HG02759 (cell line): ENCODE measurements at regions not wholly inside any gene's neighbourhood (a gene's known extent, or its start where the extent isn't known, plus 50 kb on each side); places are given as distances from the start of the nearest gene placed in this dataset.
"Not testable (repeated sequence)": the region's sequence is repeated elsewhere in the genome, so short reads cannot be mapped to it uniquely, and the experiment has no call there.

Experiments used
- ATAC-seq: cut with Tn5 transposase; IDR thresholded peaks from one replicate; pipeline ENCODE4 v1.9.1; 2021; ENCODE audit warnings: mild to moderate bottlenecking, moderate library complexity; ENCODE audit not compliant: unreplicated experiment

DNA sequence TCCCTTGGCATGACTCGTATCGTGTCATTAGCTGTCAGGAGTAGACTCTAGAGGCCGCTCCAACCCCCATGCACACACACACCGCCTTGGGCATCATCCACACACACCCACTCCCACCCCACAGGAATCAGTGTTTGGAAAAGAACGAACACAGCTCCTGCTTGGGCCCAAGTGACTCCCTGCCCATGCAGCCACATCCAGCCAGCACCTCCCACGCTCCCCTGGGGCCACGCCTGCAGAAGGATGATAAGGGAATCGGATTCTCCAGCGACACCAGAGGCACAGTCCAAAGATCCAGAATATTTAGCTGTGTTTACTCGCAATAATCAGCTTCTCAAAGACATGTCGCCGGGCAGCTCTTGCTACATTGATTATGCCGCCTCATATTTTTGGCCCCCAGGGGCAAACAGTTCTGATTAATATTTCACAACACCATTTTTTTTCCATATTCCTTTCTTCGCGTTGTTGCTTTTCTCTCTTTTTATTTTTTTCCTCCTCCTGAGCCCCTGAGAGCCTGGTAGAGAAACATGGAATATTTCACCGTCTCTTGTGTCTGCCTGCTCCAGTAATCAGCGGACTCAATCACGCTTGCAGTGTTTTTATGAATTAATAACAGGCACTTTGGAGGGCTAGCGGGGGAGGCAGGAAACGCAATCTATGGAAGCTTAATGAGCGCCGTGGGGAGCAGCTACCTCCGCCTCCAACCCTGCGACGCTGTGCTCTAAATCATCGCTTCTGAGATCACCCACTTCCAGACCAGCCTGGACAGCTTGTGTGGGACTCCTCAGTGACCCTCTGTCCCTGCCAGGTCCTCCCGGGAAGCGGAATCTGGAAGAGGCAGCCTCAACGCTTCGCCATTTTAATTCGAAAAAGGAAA, 221.4 kb downstream of the TLE3 start:
- no peak for ATAC-seq

DNA sequence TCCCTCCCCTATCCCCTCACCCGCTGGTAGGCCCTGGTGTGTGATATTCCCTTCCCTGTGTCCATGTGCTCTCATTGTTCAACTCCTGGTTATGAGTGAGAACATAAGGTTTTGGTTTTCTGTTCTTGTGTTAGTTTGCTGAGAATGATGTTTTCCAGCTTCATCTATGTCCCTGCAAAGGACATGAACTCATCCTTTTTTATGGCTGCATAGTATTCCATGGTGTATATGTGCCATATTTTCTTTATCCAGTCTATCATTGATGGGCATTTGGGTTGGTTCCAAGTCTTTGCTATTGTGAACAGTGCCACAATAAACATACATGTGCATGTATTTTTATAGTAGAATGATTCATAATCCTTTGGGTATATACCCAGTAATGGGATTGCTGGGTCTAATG, 217.8 kb downstream of the TLE3 start:
- not testable (repeated sequence) for ATAC-seq

DNA sequence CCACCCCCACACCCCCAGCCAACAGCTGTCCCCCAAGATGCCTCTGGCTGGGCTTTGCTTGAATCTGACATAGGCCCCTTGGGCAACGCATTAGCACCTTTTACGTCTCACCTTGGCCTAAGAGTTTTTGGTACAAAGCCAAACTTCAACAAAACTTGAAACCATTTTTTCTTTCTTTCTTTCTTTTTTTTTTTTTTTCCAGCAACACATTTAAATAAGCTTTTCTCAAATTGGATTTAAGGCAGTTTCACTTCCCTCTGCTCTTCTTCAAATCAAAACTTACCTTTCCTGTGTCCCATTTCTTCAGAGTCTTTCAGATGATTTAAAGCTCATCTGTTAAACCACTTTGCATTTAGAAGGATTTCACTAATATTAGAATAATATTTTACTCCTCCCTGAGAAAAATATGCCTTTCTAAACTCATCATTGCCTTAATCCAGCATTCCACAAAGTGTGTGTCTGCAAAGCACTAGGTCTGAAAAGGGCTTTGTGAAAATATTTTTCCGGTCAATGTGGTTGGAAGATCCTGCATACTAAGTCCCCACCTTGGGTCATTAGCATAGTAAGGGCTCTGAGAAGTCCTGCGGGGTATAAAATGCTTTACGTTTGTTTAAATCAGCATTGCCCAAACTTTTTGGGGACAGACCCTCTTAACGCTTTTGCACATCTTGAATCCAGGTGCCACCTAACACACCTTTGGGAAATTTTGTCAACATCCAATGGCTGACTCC, 217.0 kb downstream of the TLE3 start:
- ATAC-seq: no peak

DNA sequence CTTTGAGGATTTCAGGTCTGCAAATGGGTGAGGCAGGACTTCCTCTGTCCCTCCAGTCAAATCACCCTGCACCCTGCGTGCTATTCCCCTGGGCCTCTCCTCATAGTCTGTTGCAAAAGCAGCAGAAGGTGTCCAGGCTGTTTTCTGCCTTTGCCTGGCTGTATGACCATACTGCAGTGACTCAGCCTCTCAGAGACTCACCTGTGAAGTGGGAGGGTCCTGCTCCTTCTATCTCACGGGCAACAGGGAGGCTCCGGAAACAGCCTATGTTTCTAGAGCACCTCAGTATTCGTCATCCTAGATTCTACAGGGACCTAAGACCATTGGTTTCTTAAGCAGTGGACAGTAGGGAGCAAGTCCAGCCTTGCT, 216.4 kb downstream of the TLE3 start:
- ATAC-seq: no peak

DNA sequence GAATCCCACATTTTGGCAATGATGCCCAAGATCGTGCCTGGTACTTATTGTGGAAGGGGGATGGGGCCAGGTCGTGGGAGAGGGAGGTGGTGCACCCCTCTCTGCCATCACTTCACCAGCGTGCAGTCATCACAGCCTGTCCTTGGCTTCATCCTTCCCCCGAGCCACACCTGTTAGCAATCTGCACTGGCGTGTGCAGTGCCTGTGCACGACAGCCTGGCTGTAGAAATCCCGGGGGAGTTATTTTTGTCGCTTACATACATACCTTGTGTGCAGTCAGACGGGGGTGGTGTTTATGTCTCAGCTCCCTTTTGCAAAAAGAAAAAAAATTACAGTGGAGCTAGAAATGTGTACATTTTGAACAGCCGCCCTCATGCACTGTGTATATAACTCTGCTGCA, 216.0 kb downstream of the TLE3 start:
- no peak for ATAC-seq

DNA sequence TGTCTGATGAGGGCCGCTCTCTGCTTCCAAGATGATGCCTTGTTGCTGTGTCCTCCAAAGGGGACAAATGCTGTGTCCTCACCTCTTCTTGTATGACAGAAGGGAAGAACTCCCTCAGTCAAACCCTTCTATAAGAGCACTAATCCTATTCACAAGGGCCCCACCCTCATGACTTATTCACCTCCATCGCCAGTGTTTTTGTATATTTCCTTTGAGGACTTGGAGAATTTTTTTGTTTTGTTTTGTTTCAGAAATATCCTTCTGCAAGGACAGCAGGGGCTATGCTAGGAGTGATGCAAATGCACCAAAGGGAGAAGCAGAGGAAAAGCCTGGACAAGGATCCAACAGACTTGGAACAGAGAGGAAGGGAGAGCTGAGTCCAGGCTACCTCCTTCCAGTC, 214.4 kb downstream of the TLE3 start:
- ATAC-seq: no peak

DNA sequence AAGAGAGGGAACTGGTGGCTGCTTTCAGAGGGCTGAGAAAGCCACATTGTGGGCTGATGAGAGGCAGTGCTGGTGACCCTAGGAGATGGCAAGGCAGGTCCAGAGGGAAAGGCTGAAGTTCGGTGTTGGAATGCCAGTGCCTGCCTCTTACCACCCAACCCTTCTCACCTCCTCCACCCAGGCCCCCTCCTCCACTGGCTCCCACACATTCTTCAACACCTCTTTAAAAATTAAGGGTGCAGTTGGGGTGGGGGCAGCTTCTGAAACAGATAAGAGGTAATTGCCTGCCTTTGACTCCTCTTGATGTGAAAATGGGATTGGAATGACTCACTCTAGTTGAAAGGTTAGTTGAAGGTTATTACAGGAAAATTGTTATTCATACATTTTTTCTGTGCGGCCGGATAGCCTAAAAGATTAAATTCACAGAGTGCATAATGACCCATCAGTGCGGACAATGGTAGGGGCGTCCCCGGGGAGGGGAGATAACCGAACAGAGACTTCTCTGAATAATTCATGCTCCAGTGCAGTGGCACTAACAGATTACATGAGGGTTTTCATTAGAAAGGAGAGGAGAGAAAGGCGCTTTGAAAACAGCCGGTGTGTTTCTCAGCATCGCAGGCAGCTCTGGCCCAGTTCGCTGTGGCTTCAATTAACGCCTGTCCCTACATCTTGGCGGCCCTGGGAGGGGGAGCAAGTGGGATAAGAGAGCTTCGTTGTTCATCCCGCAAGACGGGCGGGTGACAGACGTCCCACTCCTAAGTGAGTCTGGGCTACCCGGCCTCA, 212.4 kb downstream of the TLE3 start:
- no peak for ATAC-seq

DNA sequence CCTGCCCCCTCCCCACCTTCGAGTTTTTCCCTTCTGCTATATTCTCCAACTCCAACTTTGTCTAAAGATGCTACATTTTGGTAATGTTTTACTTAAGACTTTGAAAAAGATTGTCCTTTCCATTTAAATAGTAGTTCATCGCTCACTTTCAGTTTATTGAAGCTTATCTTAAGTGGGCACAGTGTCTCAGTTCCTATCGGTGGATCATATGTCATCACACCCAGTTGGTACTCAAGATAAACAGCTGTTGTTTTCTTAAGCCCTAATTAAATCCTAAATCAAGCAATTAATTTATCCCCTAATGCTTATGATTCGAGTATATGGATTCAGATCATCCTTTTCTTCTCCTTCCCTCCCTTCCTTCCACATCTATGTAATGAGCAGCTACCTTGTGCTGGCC, 210.7 kb downstream of the TLE3 start:
- no peak for ATAC-seq

DNA sequence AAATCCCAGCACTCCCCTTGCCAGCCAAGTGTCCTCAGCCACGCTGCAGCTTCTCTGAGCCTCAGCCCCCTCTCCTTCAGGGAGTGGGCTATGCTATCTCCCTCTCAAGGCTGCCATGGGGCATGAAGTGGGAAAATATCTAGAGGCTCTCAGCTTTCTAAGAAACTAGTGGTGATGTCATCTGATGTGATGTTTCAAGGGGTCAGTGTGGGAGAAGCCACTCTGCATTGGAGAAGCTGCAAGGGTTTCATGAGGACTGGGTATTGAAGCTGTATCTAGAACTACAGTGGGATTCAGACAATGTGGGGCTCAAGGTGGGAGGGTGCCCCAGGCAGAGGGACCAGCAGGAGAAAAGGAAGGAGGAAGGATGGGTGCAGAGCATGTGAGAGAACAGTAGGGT, 210.2 kb downstream of the TLE3 start:
- no peak for ATAC-seq

DNA sequence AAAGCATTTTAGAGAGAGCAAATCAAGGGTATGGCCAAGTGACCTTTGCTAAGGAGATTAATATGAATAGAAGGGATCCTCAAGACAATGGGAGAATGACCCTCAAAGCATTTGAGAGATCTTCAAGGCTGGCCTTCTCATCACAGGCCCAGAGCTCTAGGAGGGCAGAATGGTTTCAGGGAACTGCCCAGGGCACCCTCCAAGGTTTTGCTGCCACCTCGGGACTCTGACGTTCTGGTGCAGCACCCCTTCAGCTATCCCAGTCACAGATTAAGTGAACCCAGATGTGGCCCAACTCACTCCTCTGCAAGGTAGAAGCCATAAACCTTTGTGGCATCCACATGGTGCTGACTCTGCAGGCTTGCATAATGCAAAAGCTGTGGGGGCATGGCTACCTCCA, 209.3 kb downstream of the TLE3 start:
- ATAC-seq: no peak

DNA sequence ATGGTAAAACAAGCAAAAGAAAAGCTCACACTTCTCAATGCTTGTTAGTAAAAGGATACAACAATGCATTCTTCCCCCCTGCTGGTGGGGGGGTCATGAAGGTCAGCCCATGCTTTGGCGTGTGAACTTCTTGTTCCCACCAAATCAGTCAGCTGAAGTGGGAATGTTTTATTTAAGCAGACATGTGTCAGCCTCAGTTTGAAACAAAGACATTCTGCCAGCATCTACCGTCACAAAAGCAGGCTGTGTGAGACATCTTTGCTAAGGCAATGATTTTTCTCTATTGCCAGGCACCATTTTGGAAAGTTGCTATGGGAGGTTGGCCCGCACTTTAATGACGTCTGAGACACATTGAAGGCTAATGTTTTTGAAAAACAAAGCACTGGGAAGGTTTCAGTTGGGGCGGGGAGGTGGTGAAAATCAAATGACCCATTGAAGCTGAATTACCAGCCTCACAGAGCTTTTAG, 206.6 kb downstream of the TLE3 start:
- no peak for ATAC-seq

DNA sequence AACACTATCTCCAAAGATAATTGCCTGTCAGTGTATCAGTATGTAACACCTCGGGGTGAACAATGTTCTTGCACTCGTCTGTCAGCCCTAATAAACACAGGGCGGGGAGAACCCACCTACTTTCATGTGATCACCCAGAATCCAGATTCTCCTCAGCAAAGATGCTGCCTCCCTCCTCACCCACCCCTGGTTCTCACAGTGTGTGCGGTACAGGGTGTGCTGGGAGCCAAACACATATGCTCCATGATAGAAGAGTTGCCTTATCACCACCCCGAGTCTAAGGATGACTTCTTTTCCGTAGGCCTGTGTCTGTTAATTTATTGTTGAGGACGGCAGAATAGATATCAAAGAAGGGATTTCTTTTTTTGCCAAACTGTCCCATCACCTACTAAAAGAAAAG, 206.1 kb downstream of the TLE3 start:
- ATAC-seq: no peak

DNA sequence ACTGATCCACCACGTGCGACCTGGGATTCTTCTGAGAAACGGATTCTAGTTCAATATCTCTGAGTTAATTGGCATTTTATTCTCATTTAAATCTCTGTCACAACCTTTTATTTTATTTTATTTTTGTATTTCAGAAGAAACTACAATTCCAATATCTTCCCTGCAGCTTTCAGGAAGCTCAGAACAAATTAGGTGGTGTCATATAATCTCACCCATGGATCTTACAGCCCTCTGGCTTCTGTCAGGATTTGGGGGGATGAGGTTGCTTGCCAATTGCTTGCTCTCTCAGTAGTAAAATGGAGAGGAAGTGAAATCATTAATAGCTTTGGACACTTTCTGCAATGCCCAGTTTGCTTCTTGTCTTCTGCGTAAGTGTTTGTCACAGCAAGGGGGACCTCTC, 205.4 kb downstream of the TLE3 start:
- no peak for ATAC-seq

DNA sequence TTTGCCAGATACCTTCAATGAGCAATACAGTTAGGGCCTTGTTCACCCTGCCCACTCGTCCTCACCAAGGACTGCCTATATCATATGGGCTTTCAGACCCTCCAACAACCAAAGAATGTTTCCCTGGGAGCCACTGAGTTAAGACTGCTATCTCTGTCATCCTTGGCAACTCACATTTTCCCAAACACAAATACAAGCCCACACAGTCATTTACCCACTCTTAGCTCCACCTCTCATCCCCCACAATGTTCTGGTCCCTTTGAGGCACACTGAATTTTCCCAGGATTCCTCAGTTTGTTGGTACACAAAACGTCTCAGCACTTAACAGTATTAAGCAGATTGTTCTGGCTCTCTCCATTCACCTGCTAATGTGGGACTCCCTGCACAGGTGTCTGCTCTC, 204.6 kb downstream of the TLE3 start:
- ATAC-seq: no peak

DNA sequence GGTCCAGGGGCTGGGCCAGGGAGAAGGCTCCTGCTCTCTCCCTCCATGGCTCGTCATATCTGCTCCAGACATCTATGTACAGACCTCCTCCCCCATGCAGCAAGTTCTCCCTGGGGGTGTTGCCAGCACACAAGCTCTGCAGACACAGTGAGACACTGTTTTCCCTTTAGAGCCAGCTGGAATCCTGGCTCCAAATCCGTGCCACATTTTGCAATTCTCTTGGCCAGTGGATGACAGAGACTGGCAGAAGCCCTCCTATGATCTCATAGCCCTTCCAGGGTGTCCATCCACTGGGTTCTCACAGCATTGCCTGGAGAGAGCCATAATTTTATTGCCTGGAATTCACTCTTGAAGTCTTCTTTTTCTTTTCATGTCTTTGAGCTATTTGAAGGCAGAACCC, 203.9 kb downstream of the TLE3 start:
- ATAC-seq: no peak

DNA sequence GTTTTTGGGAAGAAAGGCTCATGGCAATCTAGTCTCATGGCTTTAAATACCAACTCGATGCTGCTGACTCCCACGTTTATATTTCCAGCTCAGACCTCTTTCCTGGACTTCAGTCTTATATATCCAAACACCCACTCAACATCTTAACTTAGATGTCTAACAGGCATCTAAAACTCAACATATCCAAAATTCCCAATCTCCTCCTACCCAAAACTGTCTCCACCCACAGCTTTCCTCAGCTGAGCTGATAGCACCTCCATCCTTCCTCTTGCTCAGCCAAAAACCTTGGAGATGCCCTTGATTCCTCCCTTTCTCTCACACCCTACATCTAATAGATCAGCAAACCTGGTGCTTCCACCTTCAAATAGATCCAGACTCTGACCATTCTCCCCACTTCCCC, 202.5 kb downstream of the TLE3 start:
- no peak for ATAC-seq

DNA sequence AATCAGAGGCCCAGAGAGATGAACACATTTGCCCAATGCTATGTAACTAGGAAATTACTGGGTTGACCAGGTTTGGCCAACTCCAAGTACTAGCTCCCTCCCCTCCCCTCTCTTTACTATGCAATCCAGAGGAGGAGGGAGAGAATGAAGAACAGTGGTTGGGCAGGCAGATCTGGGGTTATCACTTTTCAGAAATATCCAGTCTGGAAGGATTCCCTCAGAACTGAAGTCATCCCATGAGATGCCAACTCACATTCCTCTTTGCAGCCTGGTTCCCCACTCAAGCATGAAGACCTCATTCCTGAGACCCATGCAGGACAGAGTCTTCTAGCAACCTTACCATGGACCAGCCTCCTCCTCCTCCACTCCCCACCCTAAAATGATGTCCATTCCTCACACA, 201.1 kb downstream of the TLE3 start:
- no peak for ATAC-seq

DNA sequence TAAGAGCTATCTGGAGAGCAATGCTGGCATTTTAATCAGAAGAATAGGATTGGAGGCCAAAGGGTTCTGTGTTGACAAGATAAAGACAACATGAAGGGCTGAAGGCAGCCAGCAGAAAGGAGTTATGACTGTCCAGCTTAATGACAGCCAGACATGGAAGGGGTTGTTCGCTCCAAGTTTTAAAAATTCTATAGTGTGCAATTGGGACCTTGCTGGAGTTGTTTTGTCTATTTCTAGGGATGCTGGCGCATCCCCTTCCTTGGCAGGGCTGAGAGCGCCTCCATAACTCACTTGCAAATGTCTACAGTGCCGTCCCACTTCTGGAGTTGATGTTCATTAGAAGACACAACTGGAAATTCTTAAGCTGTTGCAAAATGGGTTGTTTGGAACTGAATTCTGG, 200.7 kb downstream of the TLE3 start:
- no peak for ATAC-seq

DNA sequence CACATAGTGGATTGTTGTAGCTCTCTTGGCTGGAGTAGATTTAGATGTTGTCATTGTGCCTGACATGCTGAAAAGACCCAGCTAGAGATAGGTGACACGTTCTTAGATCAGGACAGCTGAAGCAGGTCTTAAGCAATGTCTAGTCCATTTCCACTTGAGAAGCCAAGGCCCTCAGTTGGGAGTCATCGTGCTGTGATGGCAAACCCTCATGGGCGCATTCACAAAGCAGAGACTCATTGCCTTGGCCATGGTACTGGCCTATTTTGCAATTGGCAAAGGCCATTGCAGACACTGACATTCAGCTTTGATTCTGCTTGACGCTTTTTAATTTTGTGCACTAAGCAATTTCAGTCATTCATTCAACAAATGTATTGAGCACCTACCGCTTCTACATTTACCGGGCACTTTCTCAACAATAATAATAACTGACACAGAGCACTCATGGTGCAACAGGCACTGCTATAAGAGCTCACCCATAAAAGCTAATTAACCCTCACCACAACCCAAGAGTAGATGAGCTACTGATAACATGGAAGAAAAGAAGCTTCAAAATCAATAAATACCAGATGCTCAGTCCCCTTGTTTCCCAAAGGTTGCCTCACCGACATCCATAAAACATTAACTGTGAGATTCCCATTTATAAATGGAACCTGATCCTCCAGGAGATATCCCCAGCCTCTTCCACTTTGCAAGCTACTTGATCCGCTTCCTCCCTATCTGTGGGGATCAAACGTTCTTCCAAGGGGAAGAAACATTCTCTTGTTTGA, 200.1 kb downstream of the TLE3 start:
- ATAC-seq: no peak

DNA sequence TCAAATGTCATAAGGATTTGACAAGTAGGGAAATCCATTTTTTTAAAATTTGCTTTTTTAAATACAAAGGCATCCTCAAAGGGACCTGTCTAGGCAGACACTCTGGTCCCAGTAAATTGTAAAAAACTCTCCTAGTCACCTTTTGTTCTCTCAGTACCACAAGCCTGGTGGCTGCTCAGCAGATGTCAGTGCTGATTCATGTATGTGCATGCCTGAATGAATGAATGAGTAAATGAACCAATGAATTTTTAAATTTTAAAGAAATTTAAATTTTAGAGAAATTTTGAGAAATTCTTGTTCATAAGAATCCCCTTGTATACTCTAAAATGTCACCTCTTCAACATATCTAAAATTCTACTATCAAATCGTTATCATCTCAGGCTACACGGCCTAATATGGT, 199.5 kb downstream of the TLE3 start:
- no peak for ATAC-seq
